Stomach (tissue), 8 donors: ENCODE measurements at regions not wholly inside any gene's neighbourhood (a gene's known extent, or its start where the extent isn't known, plus 50 kb on each side); places are given as distances from the start of the nearest gene placed in this dataset.

Source experiments
- DNase-seq, 2 donors: peaks; one replicate each; pipeline versions ENCODE4 v3.0.0 to v3.0.0-alpha.2; 2013 to 2019
- H3K27ac ChIP-seq, 5 donors: fragments of 200-600 bp in 4 of 5; sonication (generic) in 4 of 5; one replicate each; pipeline ENCODE4 v1.5.1; 2013 to 2019; ENCODE audit warnings: mild to moderate bottlenecking in 1 of 5, moderate library complexity in 1 of 5
- H3K27me3 ChIP-seq, 3 donors: fragments of 200-600 bp; sonication (generic); one replicate each; pipeline ENCODE4 v1.5.1; 2017 to 2019; ENCODE audit warnings: mixed run types in 1 of 3
- H3K36me3 ChIP-seq, 4 donors: fragments of 200-600 bp; sonication (generic); 1 replicate in 3 of 4; 2 replicates in 1 of 4; pipeline ENCODE4 v1.5.1; 2016 to 2019
- H3K4me1 ChIP-seq, 4 donors: fragments of 200-600 bp; sonication (generic); one replicate each; pipeline ENCODE4 v1.5.1; 2016 to 2019
- H3K4me3 ChIP-seq, 4 donors: fragments of 200-600 bp; sonication (generic) in 3 of 4; one replicate each; pipeline ENCODE4 v1.5.1; 2016 to 2019; ENCODE audit warnings: mild to moderate bottlenecking in 1 of 4
- H3K9me3 ChIP-seq, 4 donors: fragments of 200-600 bp; sonication (generic); one replicate each; pipeline ENCODE4 v1.5.1; 2016 to 2019
- EP300 ChIP-seq: sonication (generic); formaldehyde crosslinking; IDR thresholded peaks from one replicate; pipeline ENCODE4 v1.6.1; 2017; ENCODE audit warnings: antibody characterized with exemption
- POLR2A ChIP-seq, 4 donors: fragments of 450-650 bp; IDR thresholded peaks; one replicate each; pipeline ENCODE4 v1.6.1; 2016; ENCODE audit warnings: antibody characterized with exemption in 4 of 4, control low read depth in 2 of 4, mild to moderate bottlenecking in 1 of 4, moderate library complexity in 1 of 4
- POLR2AphosphoS5 ChIP-seq, 3 donors: sonication (generic); formaldehyde crosslinking; IDR thresholded peaks; one replicate each; pipeline ENCODE4 v1.6.1; 2016; ENCODE audit warnings: antibody characterized with exemption in 3 of 3
- whole genome bisulfite sequencing, 5 donors: extraction: QIAGEN DNeasy Blood & Tissue Kit in 3 of 5; methylation state at CpG; one replicate each; pipeline versions ENCODE4 v1.1.5 to v1.1.7; 2013 to 2018; 5-methylcytosine and 5-hydroxymethylcytosine counted together
- intact Hi-C: fragments of 100-400 bp; cut with DNase I; formaldehyde crosslinking; loops from one replicate; pipeline ENCODE4 v1.15.1; 2023; ENCODE audit warnings: low total_unique reads
- TF ChIP-seq, protein P1 (sequence below), 7 experiments: fragments of 450-650 bp in 4 of 7; fragments of 200-600 bp in 3 of 7; sonication (generic) in 3 of 7; IDR thresholded peaks; one replicate each; pipeline ENCODE4 v1.5.1; 2016 to 2019; ENCODE audit warnings: antibody characterized with exemption in 7 of 7, control low read depth in 2 of 7, mild to moderate bottlenecking in 1 of 7
- donor health status: healthy with polysubstance abuse.
- donor health status: Bipolar disorder and iron deficiency.
- donor health status: healthy.

DNA sequence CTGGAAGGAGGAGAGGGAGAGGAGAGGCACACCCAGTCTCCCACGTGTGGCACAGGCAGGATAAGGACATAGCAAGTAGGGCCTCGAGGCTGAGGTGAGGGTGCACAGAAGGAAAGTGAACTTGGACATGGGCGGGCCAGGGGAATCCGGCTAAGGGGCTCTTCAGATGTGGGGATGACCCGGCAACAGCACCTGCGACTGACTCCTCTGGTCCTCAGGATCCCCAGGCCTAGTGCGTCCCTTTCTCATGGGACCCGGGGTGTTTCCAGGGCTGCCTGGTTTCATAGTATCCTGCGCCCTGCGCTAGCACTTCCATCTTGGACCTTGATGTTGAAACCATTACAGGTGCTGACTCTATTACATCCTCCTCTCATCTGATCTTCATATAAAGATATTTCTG is 96.1 kb upstream of the LYZL2 start:
- intact Hi-C loops = no loop called here
- H3K4me3 ChIP-seq = no peak overlapping the region
- no peak for DNase-seq
- H3K4me1 ChIP-seq = peaks cover 0 to 10% (median 2%) of the 10 kb centered on the region in 4 donors
- H3K27me3 ChIP-seq = no peaks in the 10 kb centered on the region
- no peaks in the 10 kb centered on the region for H3K36me3 ChIP-seq
- 74 to 88% (median 85%) methylated on average over 6 to 10 of the region's 10 CpGs for WGBS, 5 donors
- H3K9me3 ChIP-seq = no peaks in the 10 kb centered on the region
- TF ChIP-seq, protein P1, sequence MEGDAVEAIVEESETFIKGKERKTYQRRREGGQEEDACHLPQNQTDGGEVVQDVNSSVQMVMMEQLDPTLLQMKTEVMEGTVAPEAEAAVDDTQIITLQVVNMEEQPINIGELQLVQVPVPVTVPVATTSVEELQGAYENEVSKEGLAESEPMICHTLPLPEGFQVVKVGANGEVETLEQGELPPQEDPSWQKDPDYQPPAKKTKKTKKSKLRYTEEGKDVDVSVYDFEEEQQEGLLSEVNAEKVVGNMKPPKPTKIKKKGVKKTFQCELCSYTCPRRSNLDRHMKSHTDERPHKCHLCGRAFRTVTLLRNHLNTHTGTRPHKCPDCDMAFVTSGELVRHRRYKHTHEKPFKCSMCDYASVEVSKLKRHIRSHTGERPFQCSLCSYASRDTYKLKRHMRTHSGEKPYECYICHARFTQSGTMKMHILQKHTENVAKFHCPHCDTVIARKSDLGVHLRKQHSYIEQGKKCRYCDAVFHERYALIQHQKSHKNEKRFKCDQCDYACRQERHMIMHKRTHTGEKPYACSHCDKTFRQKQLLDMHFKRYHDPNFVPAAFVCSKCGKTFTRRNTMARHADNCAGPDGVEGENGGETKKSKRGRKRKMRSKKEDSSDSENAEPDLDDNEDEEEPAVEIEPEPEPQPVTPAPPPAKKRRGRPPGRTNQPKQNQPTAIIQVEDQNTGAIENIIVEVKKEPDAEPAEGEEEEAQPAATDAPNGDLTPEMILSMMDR (IDR thresholded peaks at IDR 0.05) = no peak
- TF ChIP-seq POLR2AphosphoS5 (IDR thresholded peaks at IDR 0.05) (no peak), POLR2A (IDR thresholded peaks at IDR 0.05) (no peak), EP300 (no peak)
- no peak overlapping the region for H3K27ac ChIP-seq

DNA sequence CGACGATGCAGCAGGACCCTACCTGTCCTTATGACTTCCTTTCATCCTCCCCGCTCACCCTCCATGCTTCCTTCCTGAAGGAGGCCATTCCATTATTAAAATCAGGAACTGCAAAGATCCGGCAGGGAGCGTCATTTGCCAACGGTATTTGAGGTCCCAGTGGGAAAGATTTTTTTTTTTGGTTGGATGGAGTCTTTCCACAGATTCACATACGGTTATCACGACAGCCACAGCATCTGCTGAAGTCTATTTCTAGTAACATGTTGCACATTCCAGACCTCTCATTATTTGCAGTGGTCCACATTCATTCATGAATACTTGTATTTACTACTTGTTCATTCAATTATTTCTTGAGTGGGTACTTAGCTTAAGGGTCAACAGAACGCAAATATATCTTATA is 94.7 kb upstream of the LYZL2 start:
- Histone ChIP-seq H3K4me3 (no peak overlapping the region), H3K27ac (no peak overlapping the region), H3K27me3 (no peaks in the 10 kb centered on the region), H3K9me3 (no peaks in the 10 kb centered on the region), H3K36me3 (no peaks in the 10 kb centered on the region), H3K4me1 (peaks cover 0 to 10% (median 2%) of the 10 kb centered on the region in 4 donors)
- no peak for DNase-seq
- 63 to 82% (median 78%) methylated on average over 9 of the region's 9 CpGs for WGBS, 5 donors
- intact Hi-C loops = no loop called here
- TF ChIP-seq POLR2AphosphoS5 (IDR thresholded peaks at IDR 0.05) (no peak), POLR2A (IDR thresholded peaks at IDR 0.05) (no peak), EP300 (no peak)
- TF ChIP-seq, protein P1 (IDR thresholded peaks at IDR 0.05) = no peak

DNA sequence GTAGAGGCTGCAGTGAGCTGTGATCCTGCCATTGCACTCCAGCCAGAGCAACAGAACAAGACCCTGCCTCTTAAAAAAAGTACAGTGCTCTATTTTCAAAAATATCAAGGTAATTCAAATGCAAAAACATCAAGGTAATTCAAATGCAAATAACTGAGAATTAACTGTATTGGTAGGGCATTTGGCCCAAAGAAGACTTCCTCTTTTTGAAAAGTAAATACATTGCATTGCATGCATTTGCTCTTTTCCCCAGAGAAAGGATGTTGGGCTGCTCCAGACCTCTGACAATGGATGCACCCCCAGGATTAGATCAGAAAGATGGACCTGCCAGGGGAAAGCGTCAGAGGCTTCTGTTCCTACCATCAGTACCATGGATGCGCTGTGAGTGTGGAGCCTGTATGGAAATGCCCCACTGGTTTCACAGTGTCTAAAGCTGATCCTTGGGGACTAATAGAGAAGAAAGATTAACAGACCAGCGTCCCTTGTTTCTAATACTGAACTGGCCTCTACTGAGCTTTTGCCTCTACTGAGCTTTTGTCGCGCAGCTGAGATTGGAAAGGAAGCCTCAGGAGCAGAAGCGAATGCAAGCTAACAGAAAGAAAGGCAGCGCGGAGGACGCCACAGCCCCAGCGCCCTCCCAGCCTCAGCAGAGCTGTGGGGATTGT is 93.5 kb upstream of the LYZL2 start:
- Histone ChIP-seq H3K4me1 (peaks cover 0 to 10% (median 2%) of the 10 kb centered on the region in 4 donors), H3K36me3 (no peaks in the 10 kb centered on the region), H3K4me3 (no peak overlapping the region), H3K27ac (no peak overlapping the region), H3K9me3 (no peaks in the 10 kb centered on the region), H3K27me3 (no peaks in the 10 kb centered on the region)
- no peak for DNase-seq
- intact Hi-C loops = no loop called here
- 84 to 92% (median 84%) methylated on average over 10 of the region's 10 CpGs for WGBS, 5 donors
- no peak for TF ChIP-seq POLR2A (IDR thresholded peaks at IDR 0.05)
- TF ChIP-seq POLR2AphosphoS5 (IDR thresholded peaks at IDR 0.05) = no peak
- TF ChIP-seq EP300 = no peak
- TF ChIP-seq, protein P1 (IDR thresholded peaks at IDR 0.05) = no peak

DNA sequence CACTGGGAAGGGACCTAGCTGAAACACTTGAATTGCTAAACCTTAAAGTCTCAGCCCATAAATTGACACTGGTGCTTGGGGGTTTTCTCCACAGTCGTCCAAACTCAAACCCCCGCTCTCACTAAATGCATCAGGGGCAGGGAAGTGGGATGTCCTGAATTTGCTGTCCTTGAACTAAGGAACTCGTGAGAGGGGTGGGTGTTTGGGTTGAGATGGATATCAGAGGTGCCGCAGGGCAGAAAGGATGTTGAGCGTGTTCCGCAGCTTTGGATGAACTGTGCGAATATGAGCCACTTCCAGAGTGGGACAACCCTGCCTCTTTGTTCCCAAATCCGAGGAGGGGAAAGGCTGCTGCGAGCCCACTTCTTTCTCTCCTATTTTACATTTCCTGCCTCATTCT is 90.3 kb upstream of the LYZL2 start:
- 45 to 68% (median 53%) methylated on average over 9 of the region's 9 CpGs for WGBS, 5 donors
- no peaks in the 10 kb centered on the region for H3K9me3 ChIP-seq
- TF ChIP-seq EP300 (no peak), POLR2AphosphoS5 (IDR thresholded peaks at IDR 0.05) (no peak), POLR2A (IDR thresholded peaks at IDR 0.05) (no peak)
- TF ChIP-seq, protein P1 (IDR thresholded peaks at IDR 0.05) = no peak
- no peaks in the 10 kb centered on the region for H3K27me3 ChIP-seq
- no peak overlapping the region for H3K4me3 ChIP-seq
- no peaks in the 10 kb centered on the region for H3K36me3 ChIP-seq
- H3K27ac ChIP-seq = no peak overlapping the region
- DNase-seq = no peak
- intact Hi-C loops = no loop called here
- no peaks in the 10 kb centered on the region for H3K4me1 ChIP-seq
